NB4 (cell line): ENCODE measurements at regions not wholly inside any gene's neighbourhood (a gene's known extent, or its start where the extent isn't known, plus 50 kb on each side); places are given as distances from the start of the nearest gene placed in this dataset.

ENCODE experiments used
- MYC ChIP-seq: IDR thresholded peaks from 2 replicates; pipeline ENCODE4 v1.6.1; 2011; ENCODE audit warnings: low read depth, low read length
- POLR2A ChIP-seq: IDR thresholded peaks from 2 replicates; pipeline ENCODE4 v1.6.1; 2011; ENCODE audit warnings: mild to moderate bottlenecking; ENCODE audit not compliant: insufficient read length; ENCODE audit errors: extremely low read depth
- TF ChIP-seq, protein P1 (sequence below): IDR thresholded peaks from one replicate; pipeline ENCODE4 v1.5.1; 2012; ENCODE audit warnings: low read depth, low read length

DNA sequence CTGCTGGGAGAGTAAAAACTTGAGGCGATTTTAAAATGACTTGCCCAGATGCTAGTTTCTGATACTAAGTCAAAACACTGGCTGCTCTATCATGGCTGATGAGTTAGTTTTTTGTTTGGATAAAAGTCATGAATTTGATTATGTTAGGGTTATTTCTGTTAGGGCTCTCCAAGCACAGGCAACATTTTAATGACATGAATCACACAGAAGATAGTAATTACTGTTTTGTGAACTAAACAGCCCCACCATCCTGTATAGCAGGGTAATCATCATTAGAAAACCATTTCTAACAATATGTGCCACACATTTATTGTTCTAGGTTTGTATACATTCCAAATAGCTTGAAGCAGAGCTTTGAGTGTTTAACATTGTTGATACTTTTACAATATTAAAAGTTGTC, 750.3 kb downstream of the ANKRD7 start:
- TF ChIP-seq, protein P1, sequence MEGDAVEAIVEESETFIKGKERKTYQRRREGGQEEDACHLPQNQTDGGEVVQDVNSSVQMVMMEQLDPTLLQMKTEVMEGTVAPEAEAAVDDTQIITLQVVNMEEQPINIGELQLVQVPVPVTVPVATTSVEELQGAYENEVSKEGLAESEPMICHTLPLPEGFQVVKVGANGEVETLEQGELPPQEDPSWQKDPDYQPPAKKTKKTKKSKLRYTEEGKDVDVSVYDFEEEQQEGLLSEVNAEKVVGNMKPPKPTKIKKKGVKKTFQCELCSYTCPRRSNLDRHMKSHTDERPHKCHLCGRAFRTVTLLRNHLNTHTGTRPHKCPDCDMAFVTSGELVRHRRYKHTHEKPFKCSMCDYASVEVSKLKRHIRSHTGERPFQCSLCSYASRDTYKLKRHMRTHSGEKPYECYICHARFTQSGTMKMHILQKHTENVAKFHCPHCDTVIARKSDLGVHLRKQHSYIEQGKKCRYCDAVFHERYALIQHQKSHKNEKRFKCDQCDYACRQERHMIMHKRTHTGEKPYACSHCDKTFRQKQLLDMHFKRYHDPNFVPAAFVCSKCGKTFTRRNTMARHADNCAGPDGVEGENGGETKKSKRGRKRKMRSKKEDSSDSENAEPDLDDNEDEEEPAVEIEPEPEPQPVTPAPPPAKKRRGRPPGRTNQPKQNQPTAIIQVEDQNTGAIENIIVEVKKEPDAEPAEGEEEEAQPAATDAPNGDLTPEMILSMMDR = no peak
- TF ChIP-seq POLR2A (no peak), MYC (no peak)
